OCI-LY7 (cell line): ENCODE measurements at regions not wholly inside any gene's neighbourhood (a gene's known extent, or its start where the extent isn't known, plus 50 kb on each side); places are given as distances from the start of the nearest gene placed in this dataset.

Experiments
- BruUV-seq: library from RNA; stranded (reverse); fragments of 400-500 nt; replicated peaks from 2 replicates; lab custom pipeline; 2021; lab: Mats Ljungman, UMichigan
- CTCF ChIA-PET: fragments of 300-600 bp; sonication (Branson Sonifier 250); formaldehyde crosslinking; loops from one replicate; lab custom pipeline; 2022; ENCODE audit warnings: antibody characterized with exemption; ENCODE audit not compliant: unreplicated experiment; lab: Charles Lee
- POLR2A ChIA-PET: fragments of 300-600 bp; sonication (Branson Sonifier 250); formaldehyde crosslinking; loops from one replicate; lab custom pipeline; 2022; ENCODE audit warnings: antibody characterized with exemption; lab: Charles Lee
- DNase-seq: peaks from one replicate; pipeline ENCODE4 v3.0.0-alpha.2; 2015; ENCODE audit warnings: low spot score
- H2AFZ ChIP-seq: fragments of 200-600 bp; sonication (generic), shearing (Covaris generic); 2 replicates; pipeline ENCODE4 v1.6.1; 2014; ENCODE audit warnings: mild to moderate bottlenecking, antibody characterized with exemption, low read length, moderate library complexity
- H3K27ac ChIP-seq: fragments of 200-600 bp; sonication (generic); 2 replicates; pipeline ENCODE4 v1.5.1; 2014; ENCODE audit warnings: mixed run types, low read depth, mild to moderate bottlenecking, moderate library complexity, low read length, inconsistent platforms; ENCODE audit not compliant: poor library complexity, severe bottlenecking
- H3K36me3 ChIP-seq: fragments of 200-600 bp; sonication (generic); 2 replicates; pipeline ENCODE4 v1.6.1; 2014; ENCODE audit warnings: mild to moderate bottlenecking, antibody characterized with exemption, low read length, moderate library complexity, mixed read lengths; ENCODE audit not compliant: insufficient read depth
- H3K4me1 ChIP-seq: fragments of 200-600 bp; sonication (generic); 2 replicates; pipeline ENCODE4 v1.5.1; 2014; ENCODE audit warnings: mild to moderate bottlenecking, low read length; ENCODE audit not compliant: insufficient read depth, poor library complexity, severe bottlenecking
- H3K4me2 ChIP-seq: fragments of 200-600 bp; sonication (generic); 2 replicates; pipeline ENCODE4 v1.6.1; 2014; ENCODE audit warnings: mild to moderate bottlenecking, low read length
- H3K4me3 ChIP-seq: fragments of 200-600 bp; sonication (generic); 2 replicates; pipeline ENCODE4 v1.5.1; 2014; ENCODE audit warnings: mild to moderate bottlenecking, low read depth, low read length; ENCODE audit not compliant: poor library complexity, severe bottlenecking
- H3K79me2 ChIP-seq: fragments of 200-600 bp; sonication (generic); 2 replicates; pipeline ENCODE4 v1.6.1; 2016; ENCODE audit warnings: low read depth, mild to moderate bottlenecking, low read length, moderate library complexity, mixed read lengths; ENCODE audit not compliant: insufficient read depth
- H3K9me2 ChIP-seq: fragments of 200-600 bp; sonication (generic); 2 replicates; pipeline ENCODE4 v1.6.1; 2016; ENCODE audit warnings: mild to moderate bottlenecking, low read length, mixed read lengths; ENCODE audit not compliant: insufficient read depth
- H3K9me3 ChIP-seq: fragments of 200-600 bp; sonication (generic); 2 replicates; pipeline ENCODE4 v1.6.1; 2014; ENCODE audit warnings: mild to moderate bottlenecking, mixed run types, low read length, mixed read lengths
- H4K20me1 ChIP-seq: fragments of 200-600 bp; sonication (generic); 2 replicates; pipeline ENCODE4 v1.6.1; 2014; ENCODE audit warnings: mild to moderate bottlenecking, antibody characterized with exemption, low read length, moderate library complexity, mixed read lengths; ENCODE audit not compliant: insufficient read depth
- CTCF ChIP-seq: fragments of 200-600 bp; sonication (generic); conservative IDR thresholded peaks from 2 replicates; pipeline ENCODE4 v1.5.1; 2014; ENCODE audit warnings: mild to moderate bottlenecking, antibody characterized with exemption, low read length, moderate library complexity, mixed read lengths
- EZH2phosphoT487 ChIP-seq: fragments of 200-600 bp; sonication (generic); IDR thresholded peaks from 2 replicates; pipeline ENCODE4 v1.6.1; 2018; ENCODE audit warnings: low read depth, borderline replicate concordance, mild to moderate bottlenecking, mixed run types, antibody characterized with exemption, low read length, moderate library complexity, mixed read lengths
- intact Hi-C: fragments of 100-400 bp; cut with micrococcal nuclease; formaldehyde crosslinking; loops from one replicate; pipeline ENCODE4 v1.10.0; 2022; ENCODE audit not compliant: unreplicated experiment

- ChIA-PET CTCF (no interaction called here), POLR2A (interaction anchor here (0.6 kb wide), 1 partner anchor 15 kb away, joined by 3 read pairs; no protein-coding TSS in a partner anchor)
- TF ChIP-seq EZH2phosphoT487, result no peak
- no peak for TF ChIP-seq CTCF
- H3K4me3 ChIP-seq, result no peak overlapping the region
- H3K4me1 ChIP-seq, result no peaks in the 10 kb centered on the region
- H3K36me3 ChIP-seq, result no peaks in the 10 kb centered on the region
- intact Hi-C loops, result no loop called here
- no peak overlapping the region for H2AFZ ChIP-seq
- no peaks in the 10 kb centered on the region for H3K79me2 ChIP-seq
- no peaks in the 10 kb centered on the region for H3K9me3 ChIP-seq
- H3K9me2 ChIP-seq, result no peaks in the 10 kb centered on the region
- no peaks in the 10 kb centered on the region for H4K20me1 ChIP-seq
- no peak for DNase-seq
- no TSS peak for BruUV-seq
- no peak overlapping the region for H3K27ac ChIP-seq
- H3K4me2 ChIP-seq, result no peak overlapping the region
These were observed 325.2 kb upstream of the NT5E start for GRCh38 chr6:85124472-85125354.

GRCh38 chr6:85121158-85121557, 328.7 kb upstream of the NT5E start:
- Histone ChIP-seq H3K4me2 (no peak overlapping the region), H3K36me3 (no peaks in the 10 kb centered on the region), H3K27ac (no peak overlapping the region), H4K20me1 (no peaks in the 10 kb centered on the region), H3K9me3 (no peaks in the 10 kb centered on the region), H2AFZ (no peak overlapping the region), H3K4me1 (no peaks in the 10 kb centered on the region), H3K9me2 (no peaks in the 10 kb centered on the region), H3K79me2 (no peaks in the 10 kb centered on the region), H3K4me3 (no peak overlapping the region)
- no TSS peak for BruUV-seq
- DNase-seq, result no peak
- POLR2A ChIA-PET, result interaction anchor here (0.6 to 1.4 kb wide), 2 partner anchors 16 to 1826 kb away, joined by 3 read pairs; no protein-coding TSS in a partner anchor
- intact Hi-C loops, result no loop called here
- TF ChIP-seq CTCF (no peak), EZH2phosphoT487 (no peak)
- CTCF ChIA-PET, result no interaction called here
